A549 (cell line): ENCODE measurements at regions not wholly inside any gene's neighbourhood (a gene's known extent, or its start where the extent isn't known, plus 50 kb on each side); places are given as distances from the start of the nearest gene placed in this dataset.

ENCODE experiments used
- ATAC-seq, 2 experiments: fragments of 200-7000 bp in 1 of 2; fragments of >200 bp in 1 of 2; cut with Nextera tagmentation in 1 of 2; cut with Tn5 transposase in 1 of 2; 3 replicates each; pipeline versions ENCODE4 v1.8.0 to v1.9.1; 2018 to 2020; ENCODE audit warnings: mild to moderate bottlenecking in 1 of 2, moderate library complexity in 1 of 2
- CTCF ChIA-PET: fragments of 300-600 bp; sonication (Branson Sonifier 250); formaldehyde crosslinking; extraction: SDS; loops from one replicate; lab custom pipeline; 2021; ENCODE audit warnings: antibody characterized with exemption, inconsistent platforms; lab: Yijun Ruan, JAX
- POLR2A ChIA-PET: fragments of 350-600 bp; formaldehyde crosslinking; extraction: SDS; loops from one replicate; lab custom pipeline; 2021; ENCODE audit warnings: antibody characterized with exemption, inconsistent platforms; lab: Yijun Ruan, JAX
- DNase-seq, 2 experiments: peaks; one replicate each; pipeline versions ENCODE4 v3.0.0 to v3.0.0-alpha.2; 2011 to 2016; ENCODE audit warnings: low read depth in 1 of 2, low spot score in 1 of 2
- FAIRE-seq: peaks from 2 replicates; lab custom pipeline; 2011; peaks lifted over from hg19 to GRCh38; lab: Jason Lieb, UNC
- H3K27ac ChIP-seq, 2 experiments: fragments of >200 bp; sonication (Bioruptor Twin); formaldehyde crosslinking; 3 replicates each; pipeline ENCODE4 v1.5.1; 2016 to 2017
- H3K4me1 ChIP-seq: fragments of >200 bp; sonication (Bioruptor Twin); formaldehyde crosslinking; 3 replicates; pipeline ENCODE4 v1.6.1; 2016
- H3K4me2 ChIP-seq: fragments of >200 bp; sonication (Bioruptor Twin); formaldehyde crosslinking; 3 replicates; pipeline ENCODE4 v1.6.1; 2016
- H3K4me3 ChIP-seq: fragments of >200 bp; sonication (Bioruptor Twin); formaldehyde crosslinking; 3 replicates; pipeline ENCODE4 v1.5.1; 2016
- H3K9me3 ChIP-seq: fragments of >200 bp; sonication (Bioruptor Twin); formaldehyde crosslinking; 3 replicates; pipeline ENCODE4 v1.6.1; 2016
- CEBPB ChIP-seq, 2 experiments: fragments of >200 bp in 1 of 2; sonication (Bioruptor Twin) in 1 of 2; formaldehyde crosslinking in 1 of 2; IDR thresholded peaks; 2 replicates each; pipeline ENCODE4 v1.6.1; 2012 to 2016
- CTCF ChIP-seq: fragments of >200 bp; sonication (Bioruptor Twin); formaldehyde crosslinking; IDR thresholded peaks from 3 replicates; pipeline ENCODE4 v1.5.1; 2016
- E2F6 ChIP-seq: IDR thresholded peaks from 2 replicates; pipeline ENCODE4 v1.6.1; 2012; ENCODE audit warnings: low read depth, borderline replicate concordance
- FOSL2 ChIP-seq, 2 experiments: fragments of 450-650 bp in 1 of 2; fragments of >200 bp in 1 of 2; sonication (Bioruptor Twin) in 1 of 2; formaldehyde crosslinking; IDR thresholded peaks; 2 replicates each; pipeline versions ENCODE4 v1.5.0 to v1.6.1; 2016 to 2020; ENCODE audit warnings: mild to moderate bottlenecking in 1 of 2, moderate library complexity in 1 of 2
- GATA3 ChIP-seq: IDR thresholded peaks from 2 replicates; pipeline ENCODE4 v1.6.1; 2012; ENCODE audit warnings: borderline replicate concordance
- KDM1A ChIP-seq: fragments of 200-600 bp; sonication (generic); IDR thresholded peaks from 2 replicates; pipeline ENCODE4 v1.6.1; 2016; ENCODE audit warnings: low read depth, mild to moderate bottlenecking
- MAFK ChIP-seq: fragments of 450-650 bp; IDR thresholded peaks from 2 replicates; pipeline ENCODE4 v1.6.1; 2014; ENCODE audit not compliant: partially characterized antibody
- MAZ ChIP-seq: fragments of 150-350 bp; IDR thresholded peaks from 2 replicates; pipeline ENCODE4 v1.6.1; 2014; ENCODE audit warnings: antibody characterized with exemption, low read depth, low read length, borderline replicate concordance
- MYC ChIP-seq: IDR thresholded peaks from 2 replicates; pipeline ENCODE4 v1.6.1; 2012; ENCODE audit warnings: mild to moderate bottlenecking, inconsistent platforms, low read length, improper control_type of control experiment, borderline replicate concordance
- NFE2L2 ChIP-seq: fragments of 150-350 bp; conservative IDR thresholded peaks from 2 replicates; pipeline ENCODE4 v1.6.1; 2014; ENCODE audit warnings: low read length
- NPAS2 ChIP-seq: fragments of 250-450 bp; sonication (Bioruptor Pico); IDR thresholded peaks from 2 replicates; pipeline ENCODE4 v1.8.0; 2022; ENCODE audit warnings: mild to moderate bottlenecking, moderate library complexity, borderline replicate concordance
- NR3C1 ChIP-seq: fragments of >200 bp; sonication (Bioruptor Twin); formaldehyde crosslinking; IDR thresholded peaks from 3 replicates; pipeline ENCODE4 v1.6.1; 2017
- PBX3 ChIP-seq: IDR thresholded peaks from 2 replicates; pipeline ENCODE4 v1.6.1; 2012
- POLR2A ChIP-seq: IDR thresholded peaks from 2 replicates; pipeline ENCODE4 v1.6.1; 2012; ENCODE audit warnings: mild to moderate bottlenecking, low read length
- RARB ChIP-seq: fragments of 250-450 bp; sonication (Bioruptor Pico); IDR thresholded peaks from 2 replicates; pipeline ENCODE4 v1.8.0; 2021; ENCODE audit warnings: mild to moderate bottlenecking, moderate library complexity
- RCOR1 ChIP-seq: fragments of 150-350 bp; IDR thresholded peaks from 2 replicates; pipeline ENCODE4 v1.6.1; 2014; ENCODE audit warnings: antibody characterized with exemption, low read length, low read depth
- RFX5 ChIP-seq: fragments of 450-650 bp; IDR thresholded peaks from 2 replicates; pipeline ENCODE4 v1.7.1; 2014; ENCODE audit warnings: antibody characterized with exemption, mild to moderate bottlenecking, moderate library complexity
- RNF2 ChIP-seq: fragments of 200-600 bp; sonication (generic); IDR thresholded peaks from 2 replicates; pipeline ENCODE4 v1.6.1; 2016; ENCODE audit warnings: low read depth, mild to moderate bottlenecking, antibody characterized with exemption, moderate library complexity, borderline replicate concordance
- SMC3 ChIP-seq: fragments of >200 bp; sonication (Bioruptor Twin); formaldehyde crosslinking; IDR thresholded peaks from 3 replicates; pipeline ENCODE4 v1.6.1; 2018; ENCODE audit warnings: inconsistent platforms
- ZSCAN20 ChIP-seq: fragments of 250-450 bp; sonication (Bioruptor Pico); IDR thresholded peaks from 2 replicates; pipeline ENCODE4 v1.8.0; 2022; ENCODE audit warnings: mild to moderate bottlenecking, moderate library complexity
- WGBS: methylation state at CpG from one replicate; pipeline ENCODE4 v1.1.6; 2017; ENCODE audit errors: missing lambda C conversion rate; 5-methylcytosine and 5-hydroxymethylcytosine counted together

- WGBS = 30% methylated on average over 1 of the region's 1 CpG
- no peak overlapping the region for H3K4me3 ChIP-seq
- peaks cover 23% of the 10 kb centered on the region; the same call in 2 of the 3 replicates for H3K9me3 ChIP-seq
- H3K4me1 ChIP-seq = no peaks in the 10 kb centered on the region
- H3K27ac ChIP-seq = no peak overlapping the region
- FAIRE-seq (no peak), ATAC-seq (no peak), DNase-seq (no peak)
- POLR2A ChIA-PET = no interaction called here
- CTCF ChIA-PET = no interaction called here
- no peak overlapping the region for H3K4me2 ChIP-seq
- no peak for TF ChIP-seq MAFK
These were observed 85.1 kb upstream of the HES1 start for GRCh38 chr3:194050782-194051320.

- Histone ChIP-seq H3K4me1 (no peaks in the 10 kb centered on the region), H3K9me3 (peaks cover 23% of the 10 kb centered on the region; the same call in 2 of the 3 replicates), H3K4me2 (no peak overlapping the region), H3K27ac (no peak overlapping the region), H3K4me3 (no peak overlapping the region)
- ChIA-PET POLR2A (no interaction called here), CTCF (interaction anchor here (1.0 kb wide), 1 partner anchor 8 kb away, joined by 4 read pairs; no protein-coding TSS in a partner anchor)
- no peak for ATAC-seq
- DNase-seq = no peak
- WGBS = 59% methylated on average over 2 of the region's 2 CpGs
- TF ChIP-seq POLR2A (no peak), PBX3 (no peak), E2F6 (no peak), RCOR1 (no peak), GATA3 (no peak), SMC3 (no peak), RFX5 (no peak), NR3C1 (no peak), CTCF (no peak), CEBPB (IDR thresholded peaks at IDR 0.05) (no peak), MAZ (no peak), MAFK (no peak), MYC (no peak), NFE2L2 (no peak), FOSL2 (IDR thresholded peaks at IDR 0.05) (no peak), FOSL2 (CRISPR knock-in tag; IDR thresholded peaks at IDR 0.05) (no peak), KDM1A (no peak)
- FAIRE-seq = no peak
These were observed 84.4 kb upstream of the HES1 start for GRCh38 chr3:194051366-194052149.

GRCh38 chr3:194053136-194053535 is 82.8 kb upstream of the HES1 start:
- no peak for TF ChIP-seq RFX5
- TF ChIP-seq RNF2 = no peak
- no peak for TF ChIP-seq RARB (CRISPR knock-in tag)
- no peak for TF ChIP-seq ZSCAN20 (CRISPR knock-in tag)
- no peak for TF ChIP-seq E2F6
- TF ChIP-seq KDM1A = no peak
- no peak for TF ChIP-seq NPAS2 (CRISPR knock-in tag)

More at GRCh38 chr3:194053136-194053535, 82.8 kb upstream of the HES1 start:
- H3K4me3 ChIP-seq = no peak overlapping the region
- WGBS = 80% methylated on average over 4 of the region's 4 CpGs
- no peak overlapping the region for H3K4me2 ChIP-seq
- H3K9me3 ChIP-seq = peaks cover 23% of the 10 kb centered on the region; the same call in 2 of the 3 replicates
- ChIA-PET POLR2A (no interaction called here), CTCF (no interaction called here)
- no peak for ATAC-seq
- no peak for FAIRE-seq
- H3K4me1 ChIP-seq = no peaks in the 10 kb centered on the region
- no peak overlapping the region for H3K27ac ChIP-seq
- no peak for DNase-seq
